RWPE1 (cell line): ENCODE measurements at regions not wholly inside any gene's neighbourhood (a gene's known extent, or its start where the extent isn't known, plus 50 kb on each side); places are given as distances from the start of the nearest gene placed in this dataset.

Source experiments
- CTCF ChIA-PET: fragments of 350-600 bp; sonication (Branson Sonifier 250); formaldehyde crosslinking; extraction: SDS; loops from one replicate; lab custom pipeline; 2021; lab: Yijun Ruan, JAX
- POLR2A ChIA-PET: fragments of 400-600 bp; formaldehyde crosslinking; extraction: SDS; loops from one replicate; lab custom pipeline; 2020; ENCODE audit warnings: antibody characterized with exemption; ENCODE audit not compliant: low non-redundant PET; lab: Yijun Ruan, JAX
- DNase-seq: peaks from one replicate; pipeline ENCODE4 v3.0.0; 2012; ENCODE audit warnings: low spot score
- H3K27ac ChIP-seq: fragments of 450-650 bp; 2 replicates; pipeline ENCODE4 v1.5.1; 2017
- CTCF ChIP-seq: fragments of 450-650 bp; conservative IDR thresholded peaks from 2 replicates; pipeline ENCODE4 v1.5.1; 2017; ENCODE audit warnings: low read depth, mild to moderate bottlenecking

GRCh38 chr18:61975526-61976326, 82.9 kb upstream of the RNF152 start:
- ChIA-PET CTCF (no interaction called here), POLR2A (no interaction called here)
- TF ChIP-seq CTCF = no peak
- no peak for DNase-seq
- no peak overlapping the region for H3K27ac ChIP-seq

- POLR2A ChIA-PET = no interaction called here
These were observed 80.7 kb upstream of the RNF152 start for GRCh38 chr18:61973273-61974115.

GRCh38 chr18:61972389-61973264, 79.8 kb upstream of the RNF152 start:
- DNase-seq = no peak
- no peak overlapping the region for H3K27ac ChIP-seq
- ChIA-PET CTCF (no interaction called here), POLR2A (no interaction called here)
- no peak for TF ChIP-seq CTCF

More at GRCh38 chr18:61973273-61974115, 80.7 kb upstream of the RNF152 start:
- DNase-seq = no peak
- H3K27ac ChIP-seq = no peak overlapping the region
- no peak for TF ChIP-seq CTCF
- CTCF ChIA-PET = no interaction called here

- TF ChIP-seq CTCF = no peak
- H3K27ac ChIP-seq = no peak overlapping the region
- no peak for DNase-seq
- CTCF ChIA-PET = interaction anchor here (0.6 kb wide), 1 partner anchor 481 kb away, joined by 3 read pairs; no protein-coding TSS in a partner anchor
- POLR2A ChIA-PET = no interaction called here
These were observed 74.6 kb upstream of the RNF152 start for GRCh38 chr18:61967252-61967891.

- CTCF ChIA-PET = no interaction called here
These were observed 72.5 kb upstream of the RNF152 start for GRCh38 chr18:61965311-61965710.

More at GRCh38 chr18:61965311-61965710, 72.5 kb upstream of the RNF152 start:
- POLR2A ChIA-PET = no interaction called here
- TF ChIP-seq CTCF = no peak
- no peak overlapping the region for H3K27ac ChIP-seq
- no peak for DNase-seq
